GM12891 (cell line): ENCODE measurements at regions not wholly inside any gene's neighbourhood (a gene's known extent, or its start where the extent isn't known, plus 50 kb on each side); places are given as distances from the start of the nearest gene placed in this dataset.

Source experiments
- DNase-seq: peaks from one replicate; pipeline ENCODE4 v3.0.0; 2011; ENCODE audit warnings: low spot score; ENCODE audit not compliant: insufficient read length
- FAIRE-seq: peaks from 2 replicates; lab custom pipeline; 2011; peaks lifted over from hg19 to GRCh38; lab: Jason Lieb, UNC
- PAX5 ChIP-seq: IDR thresholded peaks from 2 replicates; pipeline ENCODE4 v1.6.1; 2011; ENCODE audit warnings: low read length, moderate library complexity, mild to moderate bottlenecking; ENCODE audit not compliant: insufficient read depth, severe bottlenecking
- POLR2A ChIP-seq: IDR thresholded peaks from 2 replicates; pipeline ENCODE4 v1.6.1; 2011; ENCODE audit warnings: low read depth, low read length, control low read depth
- POLR2AphosphoS5 ChIP-seq: IDR thresholded peaks from 2 replicates; pipeline ENCODE4 v1.6.1; 2011; ENCODE audit warnings: low read depth, low read length, control low read depth
- POU2F2 ChIP-seq: IDR thresholded peaks from 2 replicates; pipeline ENCODE4 v1.6.1; 2011; ENCODE audit warnings: low read depth, mild to moderate bottlenecking, control low read depth, low read length, moderate library complexity
- SPI1 ChIP-seq: IDR thresholded peaks from 2 replicates; pipeline ENCODE4 v1.6.1; 2011; ENCODE audit warnings: low read depth, low read length, control low read depth
- TAF1 ChIP-seq: IDR thresholded peaks from 2 replicates; pipeline ENCODE4 v1.6.1; 2011; ENCODE audit warnings: low read depth, low read length, control low read depth

GRCh38 chr11:134580610-134580975 is 168.6 kb upstream of the B3GAT1 start:
- no peak for FAIRE-seq
- TF ChIP-seq POLR2A, result no peak
- TF ChIP-seq POU2F2, result no peak
- no peak for TF ChIP-seq SPI1
- TF ChIP-seq TAF1, result no peak
- TF ChIP-seq PAX5, result no peak
- no peak for TF ChIP-seq POLR2AphosphoS5
- no peak for DNase-seq

DNA sequence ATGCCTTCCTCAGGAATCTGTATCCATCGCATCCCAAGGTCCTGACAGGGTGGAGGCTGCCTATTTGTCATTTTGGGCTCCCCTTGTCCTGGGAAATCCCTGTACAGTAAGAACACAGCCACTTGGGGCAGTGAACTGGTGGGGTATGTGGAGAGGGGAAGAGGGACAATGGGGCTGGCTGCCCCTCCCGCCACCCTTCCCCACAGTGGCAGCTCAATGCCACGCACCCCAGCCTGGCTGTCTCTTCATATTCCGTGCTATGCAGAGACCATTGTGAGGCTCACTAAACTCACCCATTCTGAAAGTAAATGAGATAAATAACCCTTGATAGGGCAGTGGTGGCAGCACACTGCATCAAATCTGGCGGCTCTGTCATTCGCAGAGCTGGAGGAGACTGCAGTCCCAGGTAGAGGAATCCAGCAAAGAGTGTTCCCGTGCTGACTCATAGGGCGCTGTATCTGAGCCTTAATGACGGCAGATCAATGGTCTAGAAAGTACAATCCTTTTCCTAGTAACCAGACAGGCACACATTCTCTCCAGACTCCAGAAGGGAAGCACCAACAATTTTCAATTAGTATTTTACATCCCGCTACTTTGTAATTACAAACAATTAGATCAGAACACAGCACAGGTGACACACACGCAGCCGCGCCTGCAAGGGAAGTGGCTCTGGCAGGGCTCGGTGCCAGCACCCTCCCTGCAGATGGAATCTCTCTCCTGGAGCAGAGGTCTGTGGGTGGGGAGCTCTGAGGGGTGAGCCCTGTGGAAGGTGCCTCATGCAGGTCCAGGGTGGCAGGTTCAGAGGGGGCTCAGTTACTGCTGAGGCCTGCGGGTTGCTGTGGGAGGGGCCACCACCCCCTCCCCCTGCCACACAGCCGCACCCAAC is 167.9 kb upstream of the B3GAT1 start:
- FAIRE-seq, result no peak
- DNase-seq, result no peak
- TF ChIP-seq POLR2A (no peak), SPI1 (no peak), TAF1 (no peak), PAX5 (no peak), POLR2AphosphoS5 (no peak)

- FAIRE-seq, result no peak
- TF ChIP-seq POLR2AphosphoS5, result no peak
- no peak for TF ChIP-seq PAX5
- no peak for TF ChIP-seq POU2F2
- TF ChIP-seq SPI1, result no peak
- TF ChIP-seq TAF1, result no peak
- TF ChIP-seq POLR2A, result no peak
- no peak for DNase-seq
Measured at GRCh38 chr11:134578807-134579723, 167.0 kb upstream of the B3GAT1 start.

- TF ChIP-seq POLR2A (no peak), SPI1 (no peak), PAX5 (no peak), POU2F2 (no peak)
- DNase-seq, result no peak
- FAIRE-seq, result no peak
Measured at GRCh38 chr11:134577751-134578395, 165.8 kb upstream of the B3GAT1 start.

DNA sequence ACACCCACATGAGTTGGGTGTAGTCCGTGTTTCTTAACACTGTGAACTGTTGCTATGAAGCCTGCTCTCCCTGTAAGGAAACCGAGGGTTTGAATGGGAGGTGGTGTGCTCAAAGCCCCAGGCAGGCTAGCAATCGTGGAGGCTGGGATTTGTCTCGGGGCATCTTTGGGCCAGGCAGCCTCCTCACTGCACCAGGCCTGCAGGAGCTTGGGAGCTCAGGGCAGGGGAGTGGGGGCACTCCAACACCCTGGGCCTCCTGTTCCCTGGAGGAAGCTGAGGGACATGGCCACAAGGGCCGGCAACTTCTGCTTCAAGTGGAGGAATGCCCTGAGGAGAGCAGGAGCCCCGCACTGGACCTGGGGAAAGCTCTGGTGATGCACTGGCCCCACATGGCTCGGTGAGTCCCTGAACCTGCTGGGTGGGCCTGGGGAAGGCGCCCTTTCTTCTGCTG is 164.7 kb upstream of the B3GAT1 start:
- no peak for FAIRE-seq
- no peak for DNase-seq
- no peak for TF ChIP-seq POLR2A
- no peak for TF ChIP-seq POU2F2
- TF ChIP-seq PAX5, result no peak
- TF ChIP-seq POLR2AphosphoS5, result no peak
- TF ChIP-seq TAF1, result no peak
- no peak for TF ChIP-seq SPI1

GRCh38 chr11:134576286-134576685 is 164.2 kb upstream of the B3GAT1 start:
- no peak for TF ChIP-seq POLR2AphosphoS5
- DNase-seq (no peak), FAIRE-seq (no peak)

- FAIRE-seq (no peak), DNase-seq (no peak)
- TF ChIP-seq PAX5 (no peak), SPI1 (no peak), POLR2A (no peak), TAF1 (no peak), POU2F2 (no peak), POLR2AphosphoS5 (no peak)
Measured at GRCh38 chr11:134575504-134576230, 163.6 kb upstream of the B3GAT1 start.

DNA sequence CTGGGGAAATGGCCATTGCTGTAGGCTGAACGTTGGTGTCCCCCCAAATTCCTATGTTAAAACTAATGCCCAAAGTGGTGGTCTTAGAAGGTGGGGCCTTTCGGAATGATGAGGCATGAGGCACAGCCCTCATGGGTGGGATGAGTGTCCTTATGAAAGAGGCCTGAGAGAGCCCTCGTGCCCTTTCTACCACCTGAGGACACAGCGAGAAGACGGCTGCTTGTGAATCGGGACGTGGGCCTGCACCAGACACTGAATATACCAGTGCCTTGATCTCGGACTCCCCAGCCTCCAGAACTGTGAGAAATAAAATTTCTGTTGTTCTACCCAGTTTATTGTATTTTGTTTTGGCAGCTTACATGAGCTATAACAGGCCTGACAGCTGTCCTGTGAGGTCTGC is 162.9 kb upstream of the B3GAT1 start:
- FAIRE-seq (no peak), DNase-seq (no peak)
- no peak for TF ChIP-seq SPI1
- TF ChIP-seq TAF1, result no peak
- no peak for TF ChIP-seq PAX5
- TF ChIP-seq POLR2AphosphoS5, result no peak
- TF ChIP-seq POU2F2, result no peak
- no peak for TF ChIP-seq POLR2A

DNA sequence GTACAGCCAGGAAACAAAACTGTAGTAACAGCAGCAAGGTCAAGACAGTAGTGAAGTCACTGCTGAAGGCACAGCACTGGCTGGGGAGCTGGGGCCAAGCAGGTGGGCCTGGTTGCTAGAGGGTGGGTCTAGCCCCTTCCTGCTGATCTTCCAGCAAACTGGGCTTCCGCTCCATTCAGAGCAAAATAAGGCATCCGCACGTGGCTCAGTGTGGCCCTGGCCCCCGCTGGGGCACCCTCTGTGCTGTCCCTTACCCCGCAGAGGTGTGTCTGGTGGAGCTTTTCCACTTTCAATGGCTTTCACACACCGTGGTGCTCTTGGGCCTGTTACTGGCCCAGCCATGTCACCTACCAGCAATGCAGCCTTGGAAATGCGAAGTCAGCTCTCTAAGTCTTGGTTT is 162.4 kb upstream of the B3GAT1 start:
- FAIRE-seq, result no peak
- DNase-seq, result no peak
- TF ChIP-seq POLR2AphosphoS5, result no peak
- no peak for TF ChIP-seq POLR2A
- TF ChIP-seq SPI1, result no peak
- TF ChIP-seq PAX5, result no peak
- no peak for TF ChIP-seq TAF1
- no peak for TF ChIP-seq POU2F2
